Jurkat, Clone E6-1 (cell line): ENCODE measurements at regions not wholly inside any gene's neighbourhood (a gene's known extent, or its start where the extent isn't known, plus 50 kb on each side); places are given as distances from the start of the nearest gene placed in this dataset.
A peak's percentile ranks its signal among the peaks of the same experiment; 100 is the strongest.

Experiments used
- DNase-seq: peaks from one replicate; pipeline ENCODE4 v3.0.0-alpha.2; 2011; ENCODE audit warnings: low read depth, low spot score
- H3K4me3 ChIP-seq: 2 replicates; pipeline ENCODE4 v1.5.1; 2011; ENCODE audit warnings: mild to moderate bottlenecking, low read length, control low read depth, moderate library complexity

DNA sequence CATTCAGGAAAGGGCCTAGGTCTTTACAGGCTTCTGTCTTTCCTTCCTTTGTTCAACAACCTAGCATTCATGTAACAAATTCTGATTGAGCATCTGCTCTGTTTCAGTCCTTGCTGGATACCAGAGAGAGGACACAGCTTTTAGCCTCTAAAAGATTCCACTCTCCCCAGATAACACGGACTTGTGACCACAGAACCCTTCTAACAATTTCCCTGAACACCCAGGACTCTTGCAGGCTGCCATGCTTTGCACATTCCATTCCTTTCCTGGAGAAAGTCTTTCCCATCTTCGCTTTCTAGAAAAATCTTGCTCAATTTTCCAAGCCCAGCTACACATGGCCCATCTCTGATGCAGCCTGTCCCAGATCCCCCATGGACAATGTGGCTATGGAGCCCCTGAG lies 310.9 kb downstream of the ACTL7B start:
- DNase-seq = no peak
- H3K4me3 ChIP-seq = no peak overlapping the region

DNA sequence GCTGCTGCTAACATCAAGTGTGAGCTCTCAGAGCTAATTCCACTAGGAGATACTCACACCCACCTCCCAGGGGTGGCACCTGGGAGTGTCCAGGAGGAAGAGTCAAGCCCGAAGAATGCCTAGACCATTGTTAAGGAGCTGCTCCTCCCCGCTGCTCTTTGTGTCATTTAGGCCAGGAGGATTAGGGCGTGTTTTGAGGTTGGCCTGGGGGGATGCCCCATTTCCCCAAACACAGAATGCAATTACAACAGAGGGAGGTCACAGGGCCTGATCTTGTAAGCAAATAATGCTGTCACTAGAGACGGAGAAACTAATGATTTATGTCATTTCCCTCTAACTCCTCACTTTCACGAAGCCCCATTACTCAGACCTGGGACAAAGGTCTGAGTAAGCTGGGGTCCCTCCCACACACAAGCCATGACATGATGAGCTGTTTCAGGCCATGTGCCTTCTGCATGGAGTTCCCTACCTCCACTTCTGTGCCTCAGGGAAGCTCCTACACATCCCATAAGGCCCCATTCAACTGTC lies 312.5 kb downstream of the ACTL7B start:
- no peak overlapping the region for H3K4me3 ChIP-seq
- no peak for DNase-seq

GRCh38 chr9:108537756-108538155 lies 318.0 kb downstream of the ACTL7B start:
- no peak overlapping the region for H3K4me3 ChIP-seq
- no peak for DNase-seq

DNA sequence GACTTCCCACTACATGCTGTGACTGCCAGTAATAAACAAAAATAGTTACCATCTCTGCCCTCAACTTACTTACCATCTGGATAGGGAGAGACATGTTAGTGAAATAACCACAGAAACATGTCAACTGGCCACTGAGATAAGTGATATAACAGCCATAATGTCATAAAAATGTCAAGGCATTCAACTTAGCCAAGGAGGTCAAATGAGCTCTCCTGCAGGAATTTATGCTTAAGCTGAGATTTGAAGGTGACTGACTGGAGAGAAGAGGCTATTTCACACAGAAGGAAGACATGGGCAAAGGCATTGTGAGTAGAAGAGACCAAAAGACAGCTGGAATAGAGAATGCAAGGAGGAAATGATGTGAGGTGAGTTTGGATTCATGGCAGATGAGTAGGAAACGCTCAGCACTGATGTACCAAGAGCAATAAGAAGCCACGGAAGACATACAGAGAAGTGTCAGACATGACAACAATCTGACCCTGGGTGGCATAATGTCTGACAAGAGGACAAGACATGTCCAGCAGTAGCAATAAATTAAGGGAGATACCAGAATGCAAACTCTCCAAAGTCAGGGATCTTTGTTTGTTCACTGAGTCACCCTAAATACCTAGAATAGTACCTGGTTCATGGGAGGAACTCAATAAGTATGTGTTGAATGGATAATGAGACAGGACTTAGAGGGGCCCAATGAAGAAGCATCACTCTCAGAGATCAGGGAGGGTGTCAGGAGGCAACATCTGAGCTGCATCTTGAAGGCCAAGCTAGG lies 318.8 kb downstream of the ACTL7B start:
- H3K4me3 ChIP-seq = no peak overlapping the region
- DNase-seq = no peak

DNA sequence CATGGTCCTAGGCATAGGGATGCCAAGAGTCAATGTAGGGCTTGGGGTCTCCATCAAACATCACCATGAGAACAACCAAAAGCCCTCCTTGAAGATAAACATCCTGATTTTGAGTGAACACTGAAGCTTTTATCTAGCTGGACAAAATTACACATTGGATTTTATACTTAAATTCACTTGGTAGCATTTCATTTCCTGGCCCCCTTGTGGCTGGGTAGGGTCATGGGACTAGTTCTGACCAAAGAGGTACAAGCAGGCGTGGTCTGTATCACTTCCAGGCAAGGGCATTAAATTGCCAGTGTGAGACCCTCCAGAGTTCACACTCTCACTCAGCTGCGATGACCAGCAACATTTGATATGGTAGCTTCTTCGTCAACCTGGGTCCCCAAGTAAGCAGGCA lies 320.3 kb downstream of the ACTL7B start:
- DNase-seq = peak; percentile 21
- H3K4me3 ChIP-seq = no peak overlapping the region

DNA sequence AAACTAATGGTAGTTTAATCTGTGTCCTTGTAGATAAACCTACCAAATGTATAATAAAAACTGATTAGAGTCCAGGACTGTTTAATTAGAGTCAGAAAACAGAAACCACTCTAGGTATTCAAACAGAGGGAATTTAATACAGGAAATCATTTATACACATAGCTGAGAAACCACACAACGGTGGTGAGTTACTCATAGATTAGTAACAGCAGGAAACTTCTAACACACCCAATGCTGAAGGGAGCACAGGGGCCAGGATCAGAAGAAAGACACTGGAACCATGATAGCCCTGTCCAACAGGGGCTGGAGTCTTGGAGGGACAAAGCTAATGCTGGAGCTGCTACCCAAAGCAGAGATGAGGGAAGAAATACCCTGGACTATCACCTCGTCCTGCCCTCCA lies 321.0 kb downstream of the ACTL7B start:
- H3K4me3 ChIP-seq = no peak overlapping the region
- no peak for DNase-seq

- no peak overlapping the region for H3K4me3 ChIP-seq
- no peak for DNase-seq
These were observed 325.6 kb downstream of the ACTL7B start for GRCh38 chr9:108530141-108530540.

- H3K4me3 ChIP-seq = no peak overlapping the region
- DNase-seq = no peak
These were observed 327.6 kb downstream of the ACTL7B start for GRCh38 chr9:108528231-108528630.

DNA sequence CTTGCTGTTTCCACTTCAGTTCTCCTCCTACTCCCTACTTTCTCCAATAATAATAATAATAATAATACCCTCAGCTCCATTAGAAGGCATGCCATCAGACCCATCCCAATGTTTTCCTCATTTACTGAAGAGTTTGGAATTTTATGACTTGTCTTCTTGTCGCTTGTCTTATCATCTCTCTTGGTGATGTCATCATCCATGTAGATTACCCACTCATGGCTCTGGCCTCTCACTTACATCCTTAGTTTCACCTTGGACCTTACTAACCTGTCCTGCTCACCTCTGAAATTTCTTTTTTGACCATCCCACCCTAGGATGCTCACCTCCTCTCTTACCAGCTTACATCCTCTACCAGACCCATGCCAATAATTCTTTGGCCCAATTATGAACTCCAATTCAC lies 329.3 kb downstream of the ACTL7B start:
- DNase-seq = no peak
- H3K4me3 ChIP-seq = no peak overlapping the region

DNA sequence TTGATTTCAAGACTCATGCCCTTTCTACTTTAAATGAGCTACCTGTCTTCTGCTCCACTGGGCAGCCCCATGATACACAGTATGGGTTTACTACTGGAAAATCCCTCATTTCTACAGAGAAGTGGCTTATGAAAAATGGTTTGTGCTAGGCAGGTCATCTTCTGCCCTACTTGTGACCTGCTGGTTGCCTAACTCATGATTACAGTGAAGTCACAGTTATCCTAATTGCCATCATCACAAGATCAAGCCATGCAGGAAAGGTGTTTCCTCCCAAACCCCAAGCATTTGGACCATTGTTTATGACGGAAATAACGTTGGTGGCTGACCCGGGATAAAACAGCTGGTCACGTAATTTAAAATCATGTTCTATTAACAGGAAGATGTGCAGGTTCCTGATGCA lies 330.6 kb downstream of the ACTL7B start:
- DNase-seq = no peak
- H3K4me3 ChIP-seq = no peak overlapping the region

DNA sequence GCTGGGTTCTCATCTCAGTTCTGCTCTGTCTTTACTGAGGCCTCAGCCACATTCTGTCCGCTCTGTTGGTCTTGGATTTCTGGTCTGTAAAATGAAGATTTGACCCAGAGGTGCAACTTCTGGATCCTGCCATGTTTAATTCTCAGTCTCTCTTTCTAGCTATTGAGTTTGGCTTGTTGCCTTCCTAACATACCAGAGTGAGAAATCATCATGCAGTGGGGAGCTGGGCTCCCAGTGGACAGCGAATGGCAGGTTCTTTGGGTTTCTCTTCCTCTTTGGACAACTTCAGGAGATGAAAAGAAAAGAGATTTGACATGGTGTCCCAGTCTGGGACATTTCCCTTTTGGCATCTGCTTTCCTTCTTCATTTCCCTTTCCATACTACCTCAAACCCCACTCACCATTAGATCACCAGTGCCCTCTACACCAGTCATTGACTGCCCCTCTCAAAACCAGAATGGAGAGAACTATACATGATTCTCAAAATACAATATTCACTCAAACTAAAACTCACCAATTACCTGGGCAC lies 334.7 kb downstream of the ACTL7B start:
- DNase-seq = no peak
- H3K4me3 ChIP-seq = no peak overlapping the region

GRCh38 chr9:108519437-108519836 lies 336.3 kb downstream of the ACTL7B start:
- no peak overlapping the region for H3K4me3 ChIP-seq
- no peak for DNase-seq

- DNase-seq = no peak
- H3K4me3 ChIP-seq = no peak overlapping the region
These were observed 338.0 kb downstream of the ACTL7B start for GRCh38 chr9:108517651-108518365.

DNA sequence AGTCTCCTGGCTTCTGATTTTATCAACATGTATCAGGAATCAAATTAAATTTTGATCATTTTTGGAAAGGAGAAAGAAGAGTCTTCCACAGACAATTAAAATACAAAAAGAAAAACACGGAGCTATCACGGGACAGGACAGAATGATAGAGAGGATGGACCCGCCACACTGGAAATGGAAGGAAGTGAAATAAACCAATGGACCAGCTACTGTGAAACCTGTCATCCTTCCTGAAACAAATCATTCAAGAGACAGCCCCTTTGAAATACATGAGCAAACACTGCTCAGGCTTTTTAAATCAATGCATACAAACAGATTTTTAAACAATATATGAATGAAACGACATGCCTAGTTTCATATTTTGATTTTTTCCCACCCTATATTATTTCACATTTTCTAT lies 339.4 kb downstream of the ACTL7B start:
- DNase-seq = no peak
- no peak overlapping the region for H3K4me3 ChIP-seq

DNA sequence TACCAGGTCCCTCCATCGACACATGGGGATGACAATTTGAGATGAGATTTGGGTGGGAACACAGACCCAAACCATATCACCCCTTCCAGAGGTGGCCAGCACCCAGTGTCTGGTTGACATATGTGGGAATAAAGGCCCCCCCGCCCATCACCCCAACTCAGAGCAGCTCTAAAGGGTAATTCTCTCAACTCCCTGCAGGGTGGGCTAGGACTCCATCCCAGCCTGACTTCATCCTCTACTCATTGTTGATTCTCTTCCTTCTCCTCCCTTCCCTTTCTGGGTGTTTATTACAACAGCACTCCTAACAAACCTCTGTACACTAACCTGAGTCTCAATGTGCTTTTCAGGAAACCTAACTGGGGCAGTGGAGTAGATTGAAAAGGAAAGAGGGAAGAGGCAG lies 339.9 kb downstream of the ACTL7B start:
- H3K4me3 ChIP-seq = no peak overlapping the region
- no peak for DNase-seq

- DNase-seq = no peak
- no peak overlapping the region for H3K4me3 ChIP-seq
These were observed 343.2 kb downstream of the ACTL7B start for GRCh38 chr9:108512426-108513173.

- no peak for DNase-seq
- no peak overlapping the region for H3K4me3 ChIP-seq
These were observed 344.5 kb downstream of the ACTL7B start for GRCh38 chr9:108511307-108511706.

- H3K4me3 ChIP-seq = no peak overlapping the region
- DNase-seq = no peak
These were observed 358.9 kb downstream of the ACTL7B start for GRCh38 chr9:108496846-108497245.

DNA sequence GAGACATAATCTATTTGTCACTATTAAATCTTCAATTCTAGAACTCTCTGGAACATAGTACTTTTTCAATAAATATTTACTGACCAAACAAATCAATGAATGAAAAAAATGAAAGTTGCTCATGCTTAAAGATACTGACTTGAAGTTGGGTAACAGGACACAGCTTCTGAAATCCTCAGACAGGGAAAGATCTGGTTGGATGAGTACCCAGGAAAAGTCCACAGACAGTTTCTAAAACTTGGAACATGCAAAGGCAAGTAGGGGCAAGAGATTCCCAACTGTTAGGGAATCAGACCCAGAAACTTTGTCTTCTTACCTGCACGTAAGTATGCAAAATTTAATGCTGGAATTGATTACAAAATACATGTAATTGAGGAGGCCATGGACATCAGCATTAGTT lies 366.2 kb downstream of the ACTL7B start:
- DNase-seq = no peak
- no peak overlapping the region for H3K4me3 ChIP-seq

GRCh38 chr9:108486831-108487230 lies 369.0 kb downstream of the ACTL7B start:
- no peak overlapping the region for H3K4me3 ChIP-seq
- no peak for DNase-seq
